Stimulated activated CD8-positive, alpha-beta memory T cell treated with anti-CD3 and anti-CD28 coated beads, Interleukin-2, amount 100 ng/mL, for 48 hours (primary cell): ENCODE measurements at regions not wholly inside any gene's neighbourhood (a gene's known extent, or its start where the extent isn't known, plus 50 kb on each side); places are given as distances from the start of the nearest gene placed in this dataset.

ENCODE experiments used
- DNase-seq, 2 donors: peaks; one replicate each; pipeline ENCODE4 v3.0.0-alpha.2; 2020; ENCODE audit warnings: low read depth in 2 of 2

DNA sequence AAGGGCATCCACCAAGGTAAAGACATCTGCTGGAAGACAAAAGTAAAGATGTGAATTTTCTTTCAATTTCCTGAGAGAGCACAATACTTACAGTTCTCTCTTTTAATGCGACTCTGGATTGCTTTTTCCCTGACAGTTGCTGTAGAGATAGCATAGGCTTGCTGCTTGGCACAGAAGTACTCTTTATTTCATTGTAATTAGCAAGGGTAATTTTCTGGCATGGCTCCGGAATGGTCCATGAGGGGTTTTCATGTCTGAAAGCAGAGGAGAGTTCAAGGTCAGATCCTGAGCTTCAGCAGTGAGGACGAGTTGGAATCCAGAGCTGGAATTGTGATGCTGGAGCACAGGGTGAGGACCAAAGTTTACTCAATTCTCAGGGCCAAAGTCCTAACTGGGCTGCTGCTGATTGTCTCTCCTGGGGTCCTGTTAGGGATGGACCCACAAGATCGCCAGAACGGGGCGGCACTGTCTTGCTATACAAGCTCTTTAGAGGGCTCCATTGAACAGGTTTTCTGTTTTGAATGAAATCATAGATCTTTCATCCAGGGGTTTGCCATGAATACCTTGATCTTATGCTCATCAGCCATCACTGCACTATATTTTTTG lies 190.0 kb upstream of the MKI67 start:
- DNase-seq: no peak

DNA sequence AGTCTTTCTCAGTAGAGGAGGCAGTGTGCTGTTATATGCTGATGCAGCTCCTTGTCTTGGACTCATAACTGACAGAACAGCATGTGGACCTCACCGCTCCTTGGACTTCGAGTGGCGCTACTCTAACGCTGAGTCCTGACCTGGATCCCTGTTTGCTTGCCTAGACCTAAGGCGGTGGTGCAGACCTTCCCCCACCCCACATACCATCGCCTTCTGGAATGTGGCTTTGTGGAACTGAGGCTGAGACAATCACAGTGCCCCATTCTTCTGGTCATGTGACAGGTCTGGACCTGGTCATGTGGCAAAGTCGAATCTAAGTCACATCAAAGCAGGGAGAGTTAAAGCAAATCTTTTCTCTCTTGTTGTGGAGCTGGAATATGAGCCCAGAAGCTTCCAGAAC lies 190.7 kb upstream of the MKI67 start:
- DNase-seq: no peak

DNA sequence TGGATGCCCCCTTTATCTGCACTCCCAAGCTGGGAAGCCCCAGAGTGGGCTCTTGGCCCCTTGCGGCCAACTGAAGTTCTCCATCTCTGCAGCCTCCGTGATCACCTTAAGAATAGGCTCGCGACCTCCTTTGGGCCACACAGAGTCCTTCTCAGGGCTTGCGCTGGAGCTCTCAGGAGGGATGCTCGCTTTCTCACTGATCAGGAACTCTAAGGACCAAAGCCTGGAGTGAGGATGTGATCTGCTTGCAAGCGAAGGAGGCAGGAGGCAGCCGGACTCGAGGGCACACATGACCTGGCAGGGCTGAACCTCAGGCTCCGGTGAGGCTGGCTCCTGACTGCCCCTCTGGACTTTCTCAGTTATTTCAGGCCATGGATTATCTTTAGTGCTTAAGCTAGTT lies 192.1 kb upstream of the MKI67 start:
- no peak for DNase-seq

DNA sequence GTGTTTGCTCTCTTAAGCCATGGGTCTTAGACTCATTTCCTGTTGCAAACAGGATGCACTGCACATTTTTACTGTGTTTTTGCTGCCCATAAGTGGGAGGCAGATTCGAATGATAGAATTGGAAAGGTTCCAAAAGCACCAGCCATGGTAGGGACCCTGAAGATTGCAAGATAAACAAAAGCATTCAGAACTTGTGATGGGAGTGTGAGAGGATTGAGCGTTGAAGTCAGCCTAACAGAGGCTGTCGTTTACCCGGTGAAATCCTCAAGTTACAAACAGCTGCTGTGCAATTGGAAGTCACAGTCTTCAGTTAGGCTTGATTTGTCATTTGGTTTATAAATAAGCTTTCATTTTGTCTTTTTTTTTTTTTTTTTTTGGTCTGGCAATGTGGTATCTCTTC lies 192.7 kb upstream of the MKI67 start:
- no peak for DNase-seq

DNA sequence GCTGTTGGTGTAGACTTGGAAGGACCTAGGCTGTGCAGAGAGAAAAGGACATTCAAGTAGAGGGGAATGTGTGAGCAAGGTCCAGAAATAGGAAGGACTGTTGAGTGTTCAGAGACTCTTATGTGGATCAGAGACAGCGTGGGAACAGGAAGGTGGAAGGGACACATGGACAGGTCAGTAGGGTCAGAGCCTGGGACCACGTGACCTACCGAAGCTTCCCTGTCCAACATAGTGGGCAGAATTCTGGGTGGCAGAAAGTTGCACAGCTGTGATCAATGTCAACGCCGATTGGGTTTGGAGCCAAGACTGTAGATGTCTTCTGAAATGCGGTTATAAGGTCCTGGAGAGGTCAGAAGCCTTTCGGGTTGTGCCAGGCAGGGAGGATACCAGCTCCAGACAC lies 195.9 kb upstream of the MKI67 start:
- no peak for DNase-seq

DNA sequence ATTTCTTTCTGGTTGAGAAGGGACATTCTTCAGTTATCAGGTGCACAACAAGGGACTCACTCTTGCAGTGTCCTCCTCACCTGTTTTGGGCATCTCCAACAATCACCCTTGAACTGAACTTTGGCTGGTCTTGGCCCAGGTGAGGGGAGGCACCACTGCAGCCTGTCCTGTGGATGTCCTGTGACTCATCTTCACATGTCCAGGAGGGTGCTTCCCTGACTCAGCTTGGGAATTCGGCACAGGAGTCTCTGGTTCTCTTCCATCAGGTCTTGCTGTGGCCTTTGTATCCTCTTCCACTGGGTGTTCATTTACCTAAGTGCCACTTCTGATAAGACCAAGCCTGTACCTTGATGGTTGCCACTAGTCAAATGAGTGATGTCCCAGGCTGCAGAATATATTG lies 196.7 kb upstream of the MKI67 start:
- no peak for DNase-seq

- DNase-seq: no peak
Measured at GRCh38 chr10:128324058-128324827, 198.0 kb upstream of the MKI67 start.

DNA sequence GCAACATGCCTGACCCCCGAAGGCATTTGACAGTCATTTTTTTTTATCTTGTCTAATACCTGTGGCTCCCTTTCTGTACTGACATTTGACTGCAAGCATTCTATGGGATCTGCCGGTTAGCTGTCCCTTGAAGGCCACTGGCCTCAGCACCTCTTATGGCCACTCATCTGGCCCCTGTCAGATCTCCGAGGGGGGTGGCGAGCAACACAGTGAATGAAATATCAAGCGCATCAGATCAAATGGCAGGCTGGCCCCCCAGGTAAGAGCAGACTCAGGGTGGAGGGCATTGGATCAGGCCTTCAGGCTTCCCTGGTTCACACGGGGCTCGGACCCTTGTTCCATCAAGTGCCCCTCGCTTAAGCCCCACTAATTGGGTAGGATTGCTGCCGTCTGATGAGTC lies 199.6 kb upstream of the MKI67 start:
- DNase-seq: no peak

DNA sequence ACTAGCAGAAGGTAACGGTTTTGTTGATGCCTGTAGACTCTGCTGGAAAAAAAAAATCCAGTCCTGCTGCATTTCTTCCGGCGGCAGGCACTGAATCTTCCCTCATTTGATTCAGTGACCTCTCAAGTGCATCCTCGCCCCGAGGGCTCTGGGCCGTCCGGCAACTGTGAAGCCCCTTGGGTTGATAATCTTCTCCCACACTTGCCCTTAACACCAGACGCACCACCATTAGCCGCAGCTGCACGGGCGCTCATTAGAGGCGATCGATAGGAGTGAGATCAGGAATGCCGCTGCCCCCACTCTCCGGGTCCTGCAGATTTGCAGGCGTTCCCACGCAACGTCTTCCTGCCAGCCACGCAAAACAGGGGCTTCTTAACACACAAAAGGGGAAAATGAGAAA lies 200.0 kb upstream of the MKI67 start:
- no peak for DNase-seq

DNA sequence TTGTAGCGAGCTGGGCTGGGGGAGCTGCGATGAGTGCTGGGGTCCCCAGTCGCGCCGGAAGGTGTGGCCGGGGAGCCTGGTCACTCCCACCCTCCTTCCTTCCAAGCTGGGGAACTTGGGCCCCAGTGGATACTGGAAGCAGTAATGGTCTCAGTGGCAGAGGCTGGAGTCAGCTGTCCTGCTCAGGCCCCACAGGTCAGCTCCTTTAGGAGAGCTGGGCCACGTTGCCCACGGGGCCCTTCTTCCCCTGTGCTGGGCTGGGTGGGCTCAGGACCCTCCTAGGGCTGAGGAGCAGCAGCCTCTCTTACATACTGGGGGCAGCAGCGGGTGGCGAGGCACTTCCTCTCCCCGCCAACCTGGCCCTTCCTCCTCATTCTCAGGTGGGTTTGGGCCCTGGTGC lies 200.6 kb upstream of the MKI67 start:
- no peak for DNase-seq

DNA sequence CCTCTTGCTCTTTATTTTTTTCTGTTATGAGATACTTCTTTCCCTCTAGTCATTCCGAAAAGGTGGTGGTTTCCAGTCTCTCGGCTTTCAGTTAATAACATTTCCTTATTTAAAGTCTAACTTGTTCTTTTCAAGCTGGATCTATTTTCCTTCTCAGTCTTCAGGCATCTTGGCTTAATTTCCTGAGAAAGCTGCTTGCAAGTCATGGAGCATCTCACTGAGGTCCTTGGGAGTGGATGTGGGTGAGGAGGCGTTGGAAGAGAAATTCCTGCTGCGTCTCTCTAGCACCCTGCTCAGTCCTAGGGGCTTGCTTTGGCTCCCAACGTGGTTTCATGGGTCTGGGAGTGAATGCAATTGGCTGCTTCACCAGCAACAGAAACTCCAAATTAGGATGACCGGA lies 210.2 kb upstream of the MKI67 start:
- DNase-seq: no peak

DNA sequence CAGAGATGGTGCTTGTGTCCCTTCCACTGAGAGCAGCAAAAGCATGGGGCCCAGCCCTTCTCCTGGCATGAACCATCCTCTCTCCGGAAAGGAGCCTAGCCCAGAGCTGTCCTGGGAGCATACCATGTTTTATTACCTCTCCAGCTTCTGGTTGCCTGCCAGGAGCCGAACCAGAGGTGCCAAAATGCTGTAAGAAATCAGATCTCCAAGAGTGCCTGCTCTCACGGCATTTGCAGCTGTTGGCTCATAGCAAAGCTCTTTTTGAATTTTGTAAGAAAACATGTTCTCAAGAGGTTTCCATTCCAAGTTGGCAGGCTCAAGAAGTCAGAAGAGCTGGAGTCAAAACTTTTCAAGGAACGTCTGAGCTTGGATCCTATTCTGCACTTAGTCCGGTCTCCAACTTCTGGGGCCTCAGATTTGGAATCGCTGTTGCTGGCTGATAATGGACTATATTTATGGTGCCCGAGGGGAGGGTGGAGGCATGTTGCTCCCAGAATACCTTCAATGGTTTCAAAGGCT lies 211.7 kb upstream of the MKI67 start:
- DNase-seq: no peak

GRCh38 chr10:128338951-128339350 lies 212.7 kb upstream of the MKI67 start:
- no peak for DNase-seq

- no peak for DNase-seq
Measured at GRCh38 chr10:128339753-128340152, 213.5 kb upstream of the MKI67 start.

DNA sequence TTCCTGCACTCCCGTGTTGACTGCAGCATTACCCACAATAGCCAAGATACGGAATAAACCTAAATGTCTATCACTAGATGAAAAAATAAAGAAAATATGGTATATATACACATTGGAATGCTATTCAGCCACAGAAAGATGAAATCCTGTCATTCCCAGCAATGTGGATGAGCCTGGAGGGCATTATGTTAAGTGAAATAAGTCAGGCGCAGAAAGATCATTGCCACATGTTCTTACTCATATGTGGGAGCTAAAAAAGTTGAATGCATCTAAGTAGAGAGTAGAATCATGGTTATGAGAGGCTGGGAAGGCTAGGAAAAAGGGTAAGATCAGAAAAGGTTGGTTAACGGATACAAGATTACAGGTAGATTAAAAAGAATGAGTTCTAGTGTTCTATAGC lies 219.1 kb upstream of the MKI67 start:
- no peak for DNase-seq

DNA sequence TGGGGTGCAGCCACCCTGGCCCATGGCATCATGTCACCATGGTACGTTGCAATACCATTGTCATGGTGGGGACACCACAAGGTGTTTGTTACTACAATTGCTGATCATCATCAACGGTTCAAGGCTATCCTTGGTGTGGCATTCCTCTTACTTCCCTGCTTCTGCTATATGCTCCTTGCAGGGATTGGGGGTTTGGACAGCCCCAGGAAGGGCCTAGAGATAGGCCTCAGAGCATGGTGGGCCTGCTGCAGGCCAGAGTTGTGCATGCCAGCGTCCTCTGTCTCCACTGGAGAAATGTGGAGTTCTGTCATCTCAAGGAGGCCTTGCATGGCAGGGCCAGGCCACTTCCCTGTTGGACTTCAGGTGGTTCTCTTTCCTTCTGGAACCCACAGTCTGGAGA lies 234.6 kb upstream of the MKI67 start:
- no peak for DNase-seq

DNA sequence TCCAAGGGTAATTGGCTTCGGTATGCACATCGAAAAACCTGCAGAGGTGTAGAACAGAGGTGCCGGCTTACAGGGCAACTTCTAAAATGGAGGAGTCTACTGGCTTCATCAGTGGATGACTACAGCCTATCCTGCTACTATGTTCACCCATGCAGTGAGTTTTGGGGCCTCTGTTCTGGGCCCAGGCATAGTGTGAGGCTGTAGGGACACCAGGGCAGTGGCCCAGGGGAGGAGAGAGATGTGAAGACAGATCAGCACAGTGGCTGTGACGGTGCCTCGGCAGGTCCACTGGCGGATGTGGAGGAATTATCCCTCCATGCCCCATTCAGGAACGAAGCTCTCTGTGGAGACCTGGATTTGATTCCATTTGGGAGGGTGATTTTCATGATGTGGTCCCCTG lies 235.3 kb upstream of the MKI67 start:
- no peak for DNase-seq

- DNase-seq: no peak
Measured at GRCh38 chr10:128362514-128362913, 236.3 kb upstream of the MKI67 start.

GRCh38 chr10:128364631-128365030 lies 238.4 kb upstream of the MKI67 start:
- no peak for DNase-seq

- DNase-seq: no peak
Measured at GRCh38 chr10:128365156-128365725, 239.0 kb upstream of the MKI67 start.

DNA sequence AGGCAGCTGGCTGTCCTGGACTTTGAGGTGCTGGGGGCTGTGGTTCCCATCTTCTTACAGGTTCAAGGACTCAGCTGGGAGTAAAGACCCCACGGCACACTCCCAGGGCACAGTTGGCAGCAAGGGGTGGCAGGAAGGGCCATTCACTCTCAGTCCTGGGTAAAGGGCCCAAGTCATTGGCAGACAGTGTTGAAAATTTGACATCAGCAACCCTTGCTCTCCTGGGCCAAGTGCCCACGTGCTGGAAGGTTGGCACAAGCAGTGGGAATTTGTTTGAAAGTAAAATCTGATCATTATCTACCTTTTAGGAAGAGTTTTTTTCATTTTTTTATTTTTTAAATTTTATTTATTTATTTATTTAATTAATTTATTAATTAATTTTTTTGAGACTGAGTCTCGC lies 241.6 kb upstream of the MKI67 start:
- no peak for DNase-seq

- no peak for DNase-seq
Measured at GRCh38 chr10:128369101-128369650, 243.0 kb upstream of the MKI67 start.
